NCI-H146 (cell line): ENCODE measurements at regions not wholly inside any gene's neighbourhood (a gene's known extent, or its start where the extent isn't known, plus 50 kb on each side); places are given as distances from the start of the nearest gene placed in this dataset.
"Not testable (repeated sequence)": the region's sequence is repeated elsewhere in the genome, so short reads cannot be mapped to it uniquely, and the experiment has no call there.

Experiments used
- DNase-seq: peaks from one replicate; lab custom pipeline; 2025; lab: John Stamatoyannopoulos, UW

- not testable (repeated sequence) for DNase-seq
Measured at GRCh38 chr21:8757399-8758093, 1763.8 kb upstream of the TPTE start.

GRCh38 chr21:8758921-8759367 lies 1762.4 kb upstream of the TPTE start:
- DNase-seq = peak; percentile 94

GRCh38 chr21:8762241-8762640 lies 1759.1 kb upstream of the TPTE start:
- DNase-seq = not testable (repeated sequence)

- not testable (repeated sequence) for DNase-seq
Measured at GRCh38 chr21:8764416-8764815, 1757.0 kb upstream of the TPTE start.

- not testable (repeated sequence) for DNase-seq
Measured at GRCh38 chr21:8766142-8766541, 1755.2 kb upstream of the TPTE start.

GRCh38 chr21:8772910-8773514 lies 1748.4 kb upstream of the TPTE start:
- not testable (repeated sequence) for DNase-seq

GRCh38 chr21:8775591-8776215 lies 1745.7 kb upstream of the TPTE start:
- DNase-seq = not testable (repeated sequence)

- not testable (repeated sequence) for DNase-seq
Measured at GRCh38 chr21:8777260-8777659, 1744.1 kb upstream of the TPTE start.

GRCh38 chr21:8778323-8779085 lies 1742.9 kb upstream of the TPTE start:
- DNase-seq = not testable (repeated sequence)

- DNase-seq = not testable (repeated sequence)
Measured at GRCh38 chr21:8812840-8813239, 1708.5 kb upstream of the TPTE start.

GRCh38 chr21:8834264-8834663 lies 1687.1 kb upstream of the TPTE start:
- not testable (repeated sequence) for DNase-seq
